Endometrium (tissue), 2 donors: ENCODE measurements at regions not wholly inside any gene's neighbourhood (a gene's known extent, or its start where the extent isn't known, plus 50 kb on each side); places are given as distances from the start of the nearest gene placed in this dataset.

ENCODE experiments used
- FAIRE-seq: peaks from 2 replicates; lab custom pipeline; 2012; peaks lifted over from hg19 to GRCh38; lab: Jason Lieb, UNC
- donor health status: control.
- donor health status: control.

- FAIRE-seq, result no peak
These were observed 952.9 kb upstream of the EPHA7 start for GRCh38 chr6:94372229-94372628.

- no peak for FAIRE-seq
These were observed 948.0 kb upstream of the EPHA7 start for GRCh38 chr6:94367316-94367715.

GRCh38 chr6:94362061-94362864, 942.9 kb upstream of the EPHA7 start:
- FAIRE-seq, result no peak

GRCh38 chr6:94361304-94362060, 942.1 kb upstream of the EPHA7 start:
- FAIRE-seq, result no peak

- no peak for FAIRE-seq
These were observed 938.1 kb upstream of the EPHA7 start for GRCh38 chr6:94357381-94357980.

GRCh38 chr6:94350833-94351232, 931.5 kb upstream of the EPHA7 start:
- no peak for FAIRE-seq

GRCh38 chr6:94349227-94349626, 929.9 kb upstream of the EPHA7 start:
- FAIRE-seq, result no peak

- no peak for FAIRE-seq
These were observed 925.5 kb upstream of the EPHA7 start for GRCh38 chr6:94344866-94345265.

GRCh38 chr6:94341173-94341572, 921.8 kb upstream of the EPHA7 start:
- FAIRE-seq, result no peak

GRCh38 chr6:94323853-94324252, 904.5 kb upstream of the EPHA7 start:
- no peak for FAIRE-seq

GRCh38 chr6:94300424-94301144, 881.2 kb upstream of the EPHA7 start:
- FAIRE-seq, result no peak

- FAIRE-seq, result no peak
These were observed 869.8 kb upstream of the EPHA7 start for GRCh38 chr6:94289131-94289530.

- no peak for FAIRE-seq
These were observed 858.8 kb upstream of the EPHA7 start for GRCh38 chr6:94278146-94278545.

GRCh38 chr6:94272327-94272726, 853.0 kb upstream of the EPHA7 start:
- no peak for FAIRE-seq

- no peak for FAIRE-seq
These were observed 851.0 kb upstream of the EPHA7 start for GRCh38 chr6:94270091-94270948.

- FAIRE-seq, result no peak
These were observed 849.9 kb upstream of the EPHA7 start for GRCh38 chr6:94269256-94269655.

GRCh38 chr6:94260765-94261164, 841.4 kb upstream of the EPHA7 start:
- no peak for FAIRE-seq

GRCh38 chr6:94254689-94255088, 835.3 kb upstream of the EPHA7 start:
- no peak for FAIRE-seq

- no peak for FAIRE-seq
These were observed 832.5 kb upstream of the EPHA7 start for GRCh38 chr6:94251878-94252277.

- FAIRE-seq, result no peak
These were observed 826.0 kb upstream of the EPHA7 start for GRCh38 chr6:94245395-94245794.

GRCh38 chr6:94238868-94239267, 819.5 kb upstream of the EPHA7 start:
- FAIRE-seq, result no peak

GRCh38 chr6:94227741-94228140, 808.4 kb upstream of the EPHA7 start:
- FAIRE-seq, result no peak
